ENCODE measurements at regions not wholly inside any gene's neighbourhood (a gene's known extent, or its start where the extent isn't known, plus 50 kb on each side); places are given as distances from the start of the nearest gene placed in this dataset.
"Not testable (repeated sequence)": the region's sequence is repeated elsewhere in the genome, so short reads cannot be mapped to it uniquely, and the experiment has no call there.

DNA sequence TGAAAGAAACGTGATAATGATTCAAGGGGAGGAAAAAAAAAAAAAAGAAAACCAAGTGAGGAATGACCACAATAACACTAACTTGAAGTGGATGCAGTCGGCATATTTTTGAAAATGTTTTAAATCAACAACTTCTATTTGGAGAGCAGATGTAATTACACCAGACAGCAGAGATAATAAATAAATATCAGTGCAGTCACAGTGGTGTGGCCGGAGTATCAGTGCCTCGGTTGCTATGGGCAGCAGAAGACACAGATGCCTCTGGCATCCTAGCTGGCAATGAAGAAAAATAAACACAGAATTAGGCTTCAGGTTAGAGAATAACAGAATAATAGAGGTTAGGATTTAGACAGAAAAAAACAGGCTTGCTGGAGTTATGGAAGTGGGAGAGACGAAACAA, 888.3 kb downstream of the LTN1 start:
- no peak for DNase-seq (ENCODE audit: low read depth in 2 of 2, low spot score in 1 of 2)

DNA sequence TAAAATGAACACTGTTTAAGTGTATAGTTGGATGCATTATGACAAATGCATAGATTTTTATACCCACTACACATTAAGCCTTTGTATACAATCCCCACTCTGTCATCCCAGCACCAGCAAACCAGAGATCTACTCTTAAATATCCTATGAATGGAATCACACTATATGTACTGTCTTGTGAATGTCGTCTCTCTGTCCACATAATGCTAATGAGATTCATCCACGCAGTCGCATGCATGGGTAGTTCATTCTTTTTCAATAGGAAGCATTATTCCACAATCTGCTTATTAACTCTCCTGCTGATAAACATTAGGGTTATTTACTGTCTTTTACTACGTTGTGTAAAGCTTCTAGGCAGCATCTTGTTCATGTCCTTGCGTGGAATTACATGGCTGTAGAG, 892.3 kb downstream of the LTN1 start:
- DNase-seq (ENCODE audit: low read depth in 2 of 2, low spot score in 1 of 2): no peak

DNA sequence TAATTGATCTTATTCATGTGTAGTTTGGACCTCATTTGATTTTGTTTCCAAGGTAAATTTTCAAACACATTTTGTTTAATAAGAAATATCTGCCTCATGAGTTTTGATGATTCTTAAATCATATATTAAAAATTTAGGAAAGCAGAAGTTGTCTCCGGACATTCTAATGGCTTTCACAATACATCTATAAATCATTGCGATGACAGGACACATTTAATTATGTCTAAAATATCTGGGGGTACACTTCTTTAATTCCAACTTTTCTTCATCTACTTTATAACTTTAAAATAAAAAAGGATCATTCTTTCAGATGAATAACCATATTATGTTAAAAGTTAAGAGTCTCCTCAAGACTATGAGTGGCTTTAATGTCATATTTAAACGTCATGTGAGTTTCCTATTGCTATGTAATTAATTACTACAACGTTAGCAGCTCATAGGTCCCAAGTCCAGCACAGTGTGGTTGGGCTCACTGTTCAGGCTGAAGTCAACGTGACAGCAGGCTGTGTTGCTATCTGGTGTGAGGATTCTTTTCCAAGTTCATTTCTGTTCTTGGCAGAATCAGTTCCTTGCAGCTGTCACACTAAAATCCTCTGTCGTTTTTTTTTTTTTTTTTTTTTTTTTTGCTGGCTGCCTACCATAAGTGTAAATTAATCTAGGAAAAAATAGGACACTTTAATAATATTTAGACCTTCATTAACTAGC, 893.5 kb downstream of the LTN1 start:
- no peak for DNase-seq (ENCODE audit: low read depth in 2 of 2, low spot score in 1 of 2)

DNA sequence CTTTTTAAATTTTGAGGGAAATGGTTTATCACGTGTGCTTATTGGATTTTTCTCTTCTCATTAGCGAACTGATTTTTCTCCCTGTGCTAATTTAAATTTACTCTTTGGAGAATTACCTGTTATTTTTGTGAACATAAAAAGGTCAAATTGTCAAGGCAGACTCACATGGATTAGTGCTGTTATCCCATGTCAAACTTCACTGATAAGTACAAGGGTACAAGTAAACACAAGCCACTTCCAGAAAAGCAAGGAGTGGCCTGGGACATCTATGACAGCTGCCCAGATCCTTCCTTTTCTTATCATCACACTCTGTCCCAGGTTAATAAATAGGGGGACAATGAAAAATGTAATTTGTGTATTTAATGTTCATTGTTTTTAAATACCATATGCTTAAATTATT, 901.2 kb downstream of the LTN1 start:
- DNase-seq (ENCODE audit: low read depth in 2 of 2, low spot score in 1 of 2): no peak

DNA sequence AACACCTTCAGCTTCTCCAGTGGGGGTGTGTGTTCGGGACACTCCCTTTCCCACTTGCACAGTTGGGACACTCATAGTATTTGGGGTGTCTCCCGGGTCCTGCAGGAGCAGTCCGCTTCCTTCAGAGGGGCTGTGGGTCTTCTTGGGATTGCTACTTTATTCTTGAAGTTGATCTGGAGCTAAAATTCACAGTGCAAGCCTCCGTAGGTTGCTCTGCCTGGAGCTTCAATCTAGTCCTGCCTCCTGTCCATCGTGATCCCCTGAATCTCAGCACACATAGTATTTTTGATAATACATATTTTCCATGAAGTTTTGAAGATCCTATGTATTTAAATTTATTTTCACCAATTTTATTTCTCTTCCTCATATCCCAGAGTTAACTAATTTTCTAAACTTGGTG, 902.1 kb downstream of the LTN1 start:
- DNase-seq (ENCODE audit: low read depth in 2 of 2, low spot score in 1 of 2): no peak

DNA sequence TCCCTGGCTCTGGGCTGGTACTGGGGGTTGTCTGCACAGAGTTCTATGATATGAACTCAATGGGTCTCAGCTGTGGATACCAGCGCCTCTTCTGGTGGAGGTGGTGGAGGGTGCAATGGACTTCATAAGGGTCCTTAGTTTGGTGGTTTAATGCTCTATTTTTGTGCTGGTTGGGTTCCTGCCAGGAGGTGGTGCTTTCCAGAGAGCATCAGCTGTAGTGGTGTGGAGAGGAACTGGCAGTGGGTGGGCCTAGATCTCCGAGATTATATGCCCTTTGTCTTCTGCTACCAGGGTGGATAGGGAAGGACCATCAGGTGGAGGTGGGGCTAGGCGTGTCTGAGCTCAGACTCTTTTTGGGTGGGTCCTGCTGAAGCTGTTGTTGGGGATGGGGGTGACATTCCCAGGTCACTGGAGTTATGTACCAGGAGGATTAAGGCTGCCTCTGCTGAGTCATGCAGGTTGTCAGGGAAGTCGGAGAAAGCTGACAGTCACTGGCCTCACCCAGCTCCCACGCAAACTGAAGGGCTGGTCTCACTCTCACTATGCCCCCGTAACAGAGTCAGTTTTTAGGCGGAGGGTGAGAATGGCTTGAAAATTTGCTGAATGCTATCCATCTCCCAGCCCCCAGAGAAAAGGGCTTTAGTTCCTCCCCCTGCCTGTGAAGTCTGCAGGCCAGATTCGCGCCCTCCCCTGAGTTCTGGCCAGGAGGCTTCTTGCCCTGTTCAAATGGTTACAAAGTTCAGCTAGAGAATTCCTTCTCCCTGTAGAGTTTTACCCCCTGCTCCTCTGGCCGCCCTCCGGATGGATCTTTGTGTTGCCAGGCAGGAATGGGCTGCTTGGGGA, 902.9 kb downstream of the LTN1 start:
- no peak for DNase-seq (ENCODE audit: low read depth in 2 of 2, low spot score in 1 of 2)

DNA sequence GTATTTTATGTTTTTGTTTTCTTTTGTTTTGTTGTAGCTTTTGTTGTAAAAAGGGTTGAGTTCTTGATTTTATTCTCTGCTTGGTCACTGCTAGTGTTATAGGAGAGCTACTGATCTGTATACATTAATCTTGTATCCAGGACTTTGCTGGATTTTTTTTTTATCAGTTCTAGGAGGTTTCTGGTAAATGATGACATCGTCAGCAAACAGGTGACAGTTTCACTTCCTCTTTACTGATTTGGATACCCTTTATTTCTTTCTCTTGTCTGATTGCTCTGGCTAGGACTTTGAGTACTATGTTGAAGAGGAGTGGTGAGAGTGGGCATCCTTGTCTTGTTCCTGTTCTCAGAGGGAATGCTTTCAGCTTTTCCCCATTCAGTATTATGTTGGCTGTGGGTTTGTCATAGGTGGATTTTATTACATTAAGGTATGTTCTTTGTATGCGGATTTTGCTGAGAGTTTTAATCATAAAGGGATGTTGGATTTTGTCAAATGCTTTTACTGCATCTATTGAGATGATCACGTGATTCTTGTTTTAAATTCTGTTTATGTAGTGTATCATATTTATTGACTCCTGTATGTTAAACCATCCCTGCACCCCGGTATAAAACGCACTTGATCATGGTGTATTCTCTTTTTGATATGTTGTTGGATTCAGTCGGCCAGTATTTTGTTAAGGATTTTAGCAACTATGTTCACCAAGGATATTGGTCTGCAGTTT, 905.7 kb downstream of the LTN1 start:
- no peak for DNase-seq (ENCODE audit: low read depth in 2 of 2, low spot score in 1 of 2)

DNA sequence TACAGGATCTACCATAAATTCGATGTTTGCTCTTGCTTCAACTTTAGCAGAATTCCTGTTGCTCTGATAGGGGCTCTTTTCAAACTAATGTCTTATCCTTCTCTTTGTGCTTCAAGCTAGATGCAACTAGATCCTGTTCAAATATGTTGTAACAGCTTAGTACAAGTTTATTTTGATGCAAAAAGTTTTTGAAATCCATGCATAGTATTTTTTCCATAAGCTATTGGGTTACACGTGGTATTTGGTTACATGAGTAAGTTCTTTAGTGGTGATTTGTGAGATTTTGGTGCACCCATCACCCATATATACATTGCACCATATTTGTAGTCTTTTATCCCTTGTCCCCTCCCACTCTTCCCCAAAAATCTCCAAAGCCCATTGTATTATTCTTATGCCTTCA, 907.7 kb downstream of the LTN1 start:
- DNase-seq (ENCODE audit: low read depth in 2 of 2, low spot score in 1 of 2): no peak

DNA sequence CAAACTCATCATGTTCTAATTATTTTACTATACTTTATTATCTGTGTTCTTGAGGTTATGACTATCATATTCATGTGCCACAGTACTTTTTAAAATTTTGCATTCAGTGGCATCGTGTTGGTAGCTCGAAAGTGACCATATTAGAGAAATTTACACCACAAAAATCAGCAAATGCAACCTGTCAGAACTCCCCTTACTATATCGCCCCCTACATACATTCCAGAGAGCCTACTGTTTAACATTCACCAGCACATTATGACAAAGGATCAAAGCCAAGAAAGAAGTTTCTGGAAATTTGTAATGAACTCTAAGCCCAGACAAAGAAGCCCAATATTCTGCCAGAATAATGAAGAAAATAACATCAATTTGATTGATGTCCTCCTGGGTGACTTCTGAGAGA, 909.3 kb downstream of the LTN1 start:
- no peak for DNase-seq (ENCODE audit: low read depth in 2 of 2, low spot score in 1 of 2)

DNA sequence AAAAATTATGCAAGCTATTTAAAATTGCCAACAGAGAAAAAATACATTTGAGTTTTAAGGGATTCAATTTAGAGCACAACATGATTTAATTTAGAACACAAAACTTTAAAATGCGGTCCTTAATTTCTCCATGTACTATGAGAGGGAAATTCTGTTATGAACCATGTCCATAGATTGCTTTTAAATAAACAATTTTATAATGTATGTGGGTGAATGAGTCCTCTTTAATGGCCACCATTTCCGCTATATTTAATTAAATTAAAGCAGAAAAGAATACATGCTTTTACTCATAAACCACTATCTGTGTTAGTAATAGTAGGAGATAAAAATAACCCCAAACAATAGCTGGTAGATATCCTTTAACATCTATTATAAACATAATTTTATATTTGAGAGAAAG, 914.6 kb downstream of the LTN1 start:
- DNase-seq (ENCODE audit: low read depth in 2 of 2, low spot score in 1 of 2): no peak

DNA sequence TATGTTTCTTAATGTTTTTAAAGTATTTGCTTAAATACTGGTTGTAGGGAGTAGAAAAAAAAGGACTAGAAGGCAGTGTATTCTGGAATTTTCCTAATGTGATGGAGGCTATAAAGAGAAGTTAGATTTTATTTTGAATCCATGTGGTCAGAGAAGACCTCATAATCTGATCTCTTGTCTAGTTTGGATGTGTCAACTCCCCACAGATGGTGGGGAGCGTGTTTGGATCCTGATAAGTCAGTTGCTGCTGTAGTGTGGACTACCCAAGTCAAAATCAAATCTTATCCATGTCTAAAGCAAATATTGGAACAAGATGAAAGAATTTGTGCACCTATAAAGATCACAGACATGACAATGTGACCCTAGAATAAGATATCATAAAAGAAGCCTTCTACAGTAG, 918.0 kb downstream of the LTN1 start:
- no peak for DNase-seq (ENCODE audit: low read depth in 2 of 2, low spot score in 1 of 2)

DNA sequence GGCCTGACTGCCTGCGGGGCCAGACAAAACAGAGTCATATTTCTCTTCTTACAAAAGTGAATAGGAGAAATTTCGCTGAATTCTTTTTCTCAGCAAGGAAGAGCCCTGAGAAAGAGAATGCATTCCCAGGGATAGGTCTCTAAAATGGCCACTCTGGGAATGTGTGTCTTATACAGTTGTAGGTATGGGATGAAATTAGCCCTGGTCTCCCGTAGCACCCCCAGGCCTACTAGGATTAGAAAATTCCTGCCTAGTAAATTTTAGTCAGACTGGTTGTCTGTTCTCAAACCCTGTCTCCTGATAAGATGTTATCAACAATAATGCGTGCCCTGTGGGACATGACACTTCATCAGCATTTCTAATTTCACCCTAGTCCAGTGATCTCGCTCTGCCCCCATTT, 920.1 kb downstream of the LTN1 start:
- no peak for DNase-seq (ENCODE audit: low read depth in 2 of 2, low spot score in 1 of 2)

DNA sequence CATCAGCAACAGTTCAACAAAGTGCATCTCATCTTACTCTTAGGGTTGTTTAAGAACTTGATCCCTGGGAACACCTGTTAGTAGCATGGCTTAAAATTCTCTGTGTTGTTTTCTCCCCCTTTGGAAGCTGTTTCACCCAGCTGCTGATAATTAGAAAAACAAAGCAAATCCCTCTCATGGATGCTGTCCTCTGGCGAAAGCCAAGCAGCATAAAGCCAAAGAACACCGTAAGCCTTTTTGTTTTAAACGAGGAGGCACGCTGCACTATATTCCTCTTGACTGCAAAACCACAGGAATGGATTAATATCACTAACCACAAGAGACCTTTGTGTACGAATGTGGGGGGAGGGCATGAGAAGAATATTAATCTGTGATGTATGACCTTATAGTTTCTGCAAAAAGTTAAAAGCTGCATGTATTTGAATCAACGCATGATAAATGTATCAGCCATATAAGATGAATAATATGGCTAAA, 923.2 kb downstream of the LTN1 start:
- DNase-seq (ENCODE audit: low read depth in 2 of 2, low spot score in 1 of 2): no peak

DNA sequence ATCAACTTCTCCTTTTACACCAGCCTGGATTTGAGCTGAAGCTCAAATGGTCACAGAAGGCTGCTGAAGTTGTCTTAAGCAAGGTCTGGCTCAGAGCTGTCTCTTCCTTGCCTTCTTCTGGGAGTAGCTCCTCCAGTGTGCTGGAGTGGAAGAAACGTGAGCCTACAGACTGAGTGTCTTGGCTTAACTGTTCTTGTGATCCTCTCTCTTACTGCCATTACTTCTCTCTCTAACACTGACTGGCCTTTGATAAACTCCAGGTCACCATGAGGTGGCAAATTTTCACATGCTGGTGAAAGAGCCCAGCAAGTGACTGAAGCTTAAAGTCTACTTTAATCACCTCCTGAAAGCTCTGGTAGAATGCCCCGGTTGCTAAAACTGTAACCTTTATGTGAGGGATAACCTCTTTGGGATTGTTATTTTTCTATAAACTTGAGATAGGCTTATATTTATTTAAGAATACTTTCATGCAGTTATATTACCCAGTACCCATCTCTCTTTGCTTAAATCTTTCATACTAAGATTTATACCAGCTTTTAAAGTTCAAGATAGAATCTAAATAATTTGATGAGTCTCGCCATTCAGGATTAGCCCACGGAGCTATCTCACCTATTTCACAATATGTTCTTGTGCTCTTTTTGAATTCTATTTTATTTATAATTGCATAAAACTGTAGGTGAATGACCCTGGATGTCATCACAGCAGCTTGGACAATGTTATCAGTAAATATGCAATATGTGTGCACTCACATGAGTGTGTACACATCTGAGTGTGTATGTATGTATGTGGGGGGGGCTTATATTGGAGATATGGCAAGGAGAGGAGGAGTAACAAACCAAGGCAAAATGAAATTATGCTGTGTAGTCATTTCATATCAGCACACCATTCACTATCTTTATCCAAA, 924.0 kb downstream of the LTN1 start:
- DNase-seq (ENCODE audit: low read depth in 2 of 2, low spot score in 1 of 2): no peak

DNA sequence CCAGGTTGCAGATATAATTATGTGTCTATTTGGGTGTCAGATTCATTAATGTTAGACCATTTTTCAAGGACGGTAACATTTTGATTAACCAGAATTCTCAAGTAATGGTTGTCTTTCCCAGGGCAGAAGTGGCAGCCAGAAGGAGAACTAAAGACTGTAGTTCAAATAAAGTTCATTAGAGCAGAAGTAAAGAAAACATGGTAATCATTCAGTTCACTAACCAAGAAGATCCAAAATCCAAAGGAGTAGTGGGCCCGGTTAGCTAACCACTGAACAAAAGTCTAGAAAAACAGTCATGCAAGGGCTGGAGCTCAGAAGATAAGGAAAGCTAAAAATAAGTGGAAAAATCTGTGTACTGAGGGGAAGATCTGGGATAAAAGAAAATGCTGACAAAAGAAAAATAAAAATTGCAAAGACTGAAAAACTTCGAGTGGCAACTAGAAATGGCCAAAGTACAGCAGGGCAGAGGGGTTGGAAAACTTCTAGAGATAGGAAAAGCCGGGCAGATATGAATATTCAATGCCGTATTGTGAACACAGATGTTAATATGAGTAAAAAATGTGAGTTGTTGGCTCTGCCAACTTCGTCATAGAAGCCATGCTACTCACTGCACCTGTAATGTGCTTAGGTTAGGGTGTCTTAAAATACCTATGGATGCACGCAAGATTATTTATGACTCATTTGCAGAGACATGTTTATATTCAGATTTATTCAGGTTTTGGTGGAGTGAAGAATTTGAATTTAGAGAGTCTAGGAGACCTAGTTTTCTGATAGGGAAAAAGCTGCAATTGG, 925.9 kb downstream of the LTN1 start:
- no peak for DNase-seq (ENCODE audit: low read depth in 2 of 2, low spot score in 1 of 2)

DNA sequence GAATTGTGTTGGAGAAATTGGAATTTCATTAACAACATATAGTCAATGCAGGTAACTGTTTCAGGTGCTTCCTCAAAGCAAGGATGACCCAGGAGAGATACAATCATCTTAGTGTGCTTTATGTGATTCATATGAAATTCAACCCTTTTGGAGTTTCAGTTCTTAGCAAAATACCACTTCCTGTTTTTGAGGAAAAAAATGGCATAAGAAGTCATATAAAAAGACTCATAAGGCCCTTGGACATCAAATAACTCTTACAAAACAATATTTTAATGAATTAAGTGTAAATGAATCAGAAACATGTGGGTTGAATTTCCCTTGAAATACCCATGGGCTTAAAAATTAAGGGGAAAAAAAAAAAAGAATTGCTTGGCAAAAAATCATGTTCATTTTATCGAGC, 926.6 kb downstream of the LTN1 start:
- no peak for DNase-seq (ENCODE audit: low read depth in 2 of 2, low spot score in 1 of 2)

DNA sequence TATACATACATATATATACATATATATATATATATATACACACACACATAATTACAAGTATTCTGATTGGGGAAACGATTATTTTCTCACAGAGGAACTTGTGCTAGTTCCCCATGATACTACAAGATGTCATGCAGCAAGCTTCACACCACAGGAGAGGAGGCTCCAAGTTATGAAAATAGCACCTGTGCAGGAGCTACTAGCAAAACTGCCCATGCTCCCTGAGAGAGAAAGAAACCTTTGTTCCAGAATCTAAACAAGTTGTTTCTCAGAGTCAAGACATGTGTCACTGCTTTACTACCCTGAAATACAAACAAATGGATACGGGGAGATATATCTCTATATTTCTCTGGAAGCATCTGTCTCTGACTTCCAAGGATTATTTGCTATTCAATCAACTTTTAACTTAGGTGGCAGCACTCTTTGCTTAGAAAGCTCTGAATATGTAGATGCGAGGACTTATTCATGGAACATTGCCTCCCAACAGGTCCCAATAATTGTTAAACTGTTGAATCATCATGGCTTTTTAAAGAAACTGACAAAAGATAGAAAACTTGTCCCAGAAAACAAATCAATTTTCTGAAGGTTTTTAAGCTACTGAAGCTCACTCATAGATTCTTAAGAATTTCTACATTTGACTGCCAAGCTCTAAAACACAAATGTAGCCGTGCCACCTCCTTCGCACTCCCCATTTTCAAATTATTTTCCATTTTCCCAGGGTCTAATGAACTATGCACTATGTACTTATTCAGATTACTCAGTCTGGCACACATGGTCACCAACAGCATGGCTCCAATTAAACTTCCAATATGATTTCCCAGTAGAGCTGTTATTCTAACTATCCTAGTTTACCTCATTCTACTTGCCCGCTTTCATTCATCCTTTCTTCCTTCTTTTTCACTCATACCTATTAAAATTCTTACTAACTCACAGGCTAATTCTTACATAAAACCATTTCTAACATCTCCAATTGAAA, 929.1 kb downstream of the LTN1 start:
- no peak for DNase-seq (ENCODE audit: low read depth in 2 of 2, low spot score in 1 of 2)

DNA sequence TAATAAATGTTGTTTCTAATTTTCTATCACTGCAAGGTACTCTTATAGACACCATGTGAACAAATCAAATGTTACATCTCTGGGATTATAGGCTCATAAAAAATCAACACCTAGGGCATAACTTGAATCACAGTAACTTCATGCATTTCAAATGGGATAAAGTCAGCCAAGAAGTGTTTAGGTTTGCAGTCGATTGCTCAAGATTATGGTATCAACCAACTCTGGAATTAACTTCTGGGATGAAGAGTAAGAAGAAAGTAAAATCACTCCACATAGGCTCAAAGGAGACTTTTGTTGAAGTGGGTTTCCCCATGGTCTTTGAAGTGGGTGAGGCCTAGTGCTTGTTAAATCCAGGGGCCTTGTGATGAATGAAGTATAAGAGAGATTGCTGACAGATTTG, 939.7 kb downstream of the LTN1 start:
- DNase-seq (ENCODE audit: low read depth in 2 of 2, low spot score in 1 of 2): not testable (repeated sequence)

DNA sequence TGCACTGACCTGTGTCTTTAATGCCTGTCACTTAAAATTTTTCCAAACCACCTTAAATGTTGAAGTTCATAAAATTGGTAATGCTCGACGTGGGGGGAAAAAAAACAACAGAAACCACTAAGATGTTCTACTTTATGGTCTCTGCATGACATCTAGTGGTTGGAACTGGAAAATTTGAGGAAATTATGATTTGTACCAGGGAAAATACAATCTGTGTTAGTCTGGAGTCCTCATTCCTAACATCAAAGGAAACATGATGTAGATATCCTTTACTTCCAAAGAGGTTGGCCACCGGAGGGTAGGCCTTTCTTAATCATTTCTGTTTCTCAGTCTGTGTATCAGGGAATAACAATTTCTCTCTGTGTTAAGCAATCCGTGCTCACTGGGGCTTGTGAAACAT, 941.0 kb downstream of the LTN1 start:
- not testable (repeated sequence) for DNase-seq (ENCODE audit: low read depth in 2 of 2, low spot score in 1 of 2)
